HUES64 (cell line): ENCODE measurements at regions not wholly inside any gene's neighbourhood (a gene's known extent, or its start where the extent isn't known, plus 50 kb on each side); places are given as distances from the start of the nearest gene placed in this dataset.
"Not testable (repeated sequence)": the region's sequence is repeated elsewhere in the genome, so short reads cannot be mapped to it uniquely, and the experiment has no call there.

ENCODE experiments used
- H3K27ac ChIP-seq: 2 replicates; pipeline ENCODE4 v1.7.0; 2013; ENCODE audit warnings: low read depth, low read length, inconsistent platforms
- H3K27me3 ChIP-seq: 2 replicates; pipeline ENCODE4 v1.6.1; 2013; ENCODE audit warnings: mild to moderate bottlenecking, low read length; ENCODE audit not compliant: insufficient read depth
- H3K36me3 ChIP-seq: 2 replicates; pipeline ENCODE4 v1.6.1; 2013; ENCODE audit warnings: mild to moderate bottlenecking, low read length; ENCODE audit not compliant: insufficient read depth
- H3K4me1 ChIP-seq: 2 replicates; pipeline ENCODE4 v1.6.1; 2013; ENCODE audit warnings: mild to moderate bottlenecking, low read length, moderate library complexity; ENCODE audit not compliant: insufficient read depth
- H3K4me3 ChIP-seq: 2 replicates; pipeline ENCODE4 v1.5.1; 2013; ENCODE audit warnings: mild to moderate bottlenecking, low read length, moderate library complexity
- H3K9ac ChIP-seq: 2 replicates; pipeline ENCODE4 v1.6.1; 2013; ENCODE audit warnings: mild to moderate bottlenecking, low read depth, low read length
- H3K9me3 ChIP-seq: 2 replicates; pipeline ENCODE4 v1.6.1; 2013; ENCODE audit warnings: low read depth, low read length; ENCODE audit not compliant: insufficient read depth
- WGBS: fragments of 150-250, 120-280 bp; methylation state at CpG from one replicate; pipeline ENCODE4 v1.1.7; 2013; ENCODE audit warnings: missing lambda C conversion rate; 5-methylcytosine and 5-hydroxymethylcytosine counted together

DNA sequence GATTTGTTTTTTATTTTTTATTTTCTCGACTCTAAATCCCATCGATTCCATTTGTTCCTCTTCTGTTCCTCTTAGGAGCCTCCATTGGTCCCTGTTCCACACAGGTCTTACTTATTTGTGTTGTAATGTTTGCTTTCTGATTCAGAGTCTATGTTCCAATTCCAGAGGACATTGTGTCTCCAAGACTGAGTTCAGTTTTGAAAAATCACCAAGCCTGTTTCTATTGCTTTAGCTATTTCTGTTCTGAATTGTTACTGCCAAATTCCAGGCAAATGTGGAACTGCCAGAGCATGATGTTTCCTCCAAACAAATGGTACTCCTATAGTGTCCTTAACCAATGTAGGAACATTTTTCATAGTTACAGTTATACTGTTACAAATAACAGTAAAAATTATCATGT, 270.9 kb upstream of the SPTLC3 start:
- Histone ChIP-seq H3K27me3 (no peaks in the 10 kb centered on the region), H3K4me3 (no peak overlapping the region), H3K9me3 (no peaks in the 10 kb centered on the region; the same call in 1 of the 2 replicates), H3K27ac (no peak overlapping the region), H3K36me3 (no peaks in the 10 kb centered on the region), H3K4me1 (no peaks in the 10 kb centered on the region), H3K9ac (no peak overlapping the region)
- 100% methylated on average over 1 of the region's 2 CpGs for WGBS

DNA sequence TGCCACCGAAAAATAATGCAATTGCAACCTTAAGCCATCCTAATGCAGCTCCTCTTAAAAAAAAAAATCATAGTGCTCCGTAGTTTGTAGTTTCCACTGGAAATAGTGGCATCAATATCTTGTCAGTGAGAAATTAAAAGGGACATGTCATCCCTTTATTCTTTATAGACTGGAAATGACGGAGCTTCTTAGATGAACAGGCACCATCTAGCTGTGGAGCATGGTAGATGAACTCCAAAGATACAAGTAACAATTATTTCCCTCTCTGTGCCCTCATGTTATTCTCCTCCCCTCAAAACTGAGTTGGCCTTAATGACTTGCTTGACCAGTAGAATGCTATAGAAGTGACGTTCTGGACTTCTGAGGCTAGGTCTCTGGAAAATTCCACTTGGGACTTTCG, 268.1 kb upstream of the SPTLC3 start:
- Histone ChIP-seq H3K27me3 (no peaks in the 10 kb centered on the region), H3K27ac (no peak overlapping the region), H3K9ac (no peak overlapping the region), H3K36me3 (no peaks in the 10 kb centered on the region), H3K4me1 (0 out of 2 replicates have a peak, but pooled peaks cover 4% of the 10 kb centered on the region), H3K4me3 (no peak overlapping the region), H3K9me3 (no peaks in the 10 kb centered on the region; the same call in 1 of the 2 replicates)
- 94% methylated on average over 5 of the region's 5 CpGs for WGBS

DNA sequence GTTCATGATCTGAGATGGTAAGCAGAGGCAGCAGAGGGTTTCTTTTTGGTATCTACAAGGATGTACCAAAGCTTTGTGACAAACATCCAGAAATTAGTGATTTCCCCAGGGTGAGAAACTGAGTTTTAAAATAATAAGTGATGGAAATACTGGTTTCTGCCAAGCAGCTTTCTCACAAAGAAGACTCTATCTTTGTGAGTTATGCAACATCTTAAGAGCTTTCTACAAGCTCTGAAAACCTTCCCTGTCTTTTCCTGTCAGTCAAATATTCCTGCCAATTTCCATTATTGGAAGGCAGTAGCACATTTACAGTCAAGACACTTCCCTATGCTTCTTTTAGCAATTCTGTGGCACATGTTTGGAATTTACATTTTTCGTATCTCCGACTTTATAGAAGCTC, 264.7 kb upstream of the SPTLC3 start:
- Histone ChIP-seq H3K9me3 (no peaks in the 10 kb centered on the region), H3K27me3 (no peaks in the 10 kb centered on the region), H3K27ac (no peak overlapping the region), H3K36me3 (no peaks in the 10 kb centered on the region), H3K9ac (no peak overlapping the region), H3K4me3 (no peak overlapping the region), H3K4me1 (peaks cover 14% of the 10 kb centered on the region)
- WGBS = 98% methylated on average over 2 of the region's 2 CpGs

DNA sequence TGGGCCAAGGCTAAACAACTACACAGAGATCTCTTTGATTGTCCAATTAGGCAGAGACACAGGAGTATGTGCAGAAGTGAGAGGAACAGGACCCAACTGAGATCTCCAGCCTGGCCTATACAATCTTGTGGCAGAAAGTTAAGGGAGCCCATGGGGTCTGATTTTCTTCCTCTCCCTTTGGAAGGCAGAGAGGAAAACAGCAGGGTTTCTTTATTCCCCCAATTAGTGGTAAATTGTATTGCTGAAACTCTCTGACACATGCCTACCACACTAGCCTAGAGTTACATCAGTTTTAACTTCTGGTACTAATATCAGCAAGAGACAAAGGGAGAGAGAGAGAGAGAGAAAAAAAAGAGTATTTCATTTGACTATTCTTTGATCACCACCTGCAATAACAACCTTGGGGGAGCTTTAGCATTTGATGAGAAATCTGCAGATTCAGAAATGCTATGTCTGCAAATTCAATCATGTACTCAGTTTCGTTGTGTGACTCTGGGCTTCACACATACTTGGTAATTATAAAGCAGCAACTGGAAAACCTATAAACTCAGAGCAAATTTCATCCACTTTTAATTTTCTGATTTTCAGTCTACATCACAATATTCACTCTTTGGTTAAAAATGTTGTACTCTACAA, 260.3 kb upstream of the SPTLC3 start:
- Histone ChIP-seq H3K9me3 (no peaks in the 10 kb centered on the region), H3K9ac (no peak overlapping the region), H3K36me3 (no peaks in the 10 kb centered on the region), H3K4me1 (peaks cover 41% of the 10 kb centered on the region), H3K4me3 (no peak overlapping the region), H3K27ac (peak overlapping the region; percentile 6; the same call in 1 of the 2 replicates), H3K27me3 (no peaks in the 10 kb centered on the region)
- WGBS = 73% methylated on average over 1 of the region's 1 CpG

DNA sequence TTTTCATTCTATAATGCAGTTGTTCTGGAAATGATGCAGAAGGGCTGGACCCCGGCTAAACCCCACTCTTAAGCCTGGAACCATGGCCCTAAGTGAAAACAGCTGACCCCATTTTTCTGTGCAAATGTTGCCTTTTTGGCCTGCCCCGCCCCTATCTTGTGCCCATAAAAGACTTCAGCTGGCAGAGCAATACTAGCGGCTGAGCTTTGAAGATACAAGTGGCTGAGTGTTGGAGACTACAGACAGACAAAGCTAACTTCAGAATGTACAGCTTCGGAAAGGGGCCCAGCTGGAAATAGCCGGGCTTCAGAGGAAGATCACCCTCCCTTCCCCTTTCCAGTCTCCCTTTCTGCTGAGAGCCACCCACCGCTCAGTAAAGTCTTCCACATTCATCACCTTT, 258.6 kb upstream of the SPTLC3 start:
- Histone ChIP-seq H3K9me3 (no peaks in the 10 kb centered on the region), H3K9ac (no peak overlapping the region), H3K4me1 (peaks cover 38% of the 10 kb centered on the region), H3K36me3 (no peaks in the 10 kb centered on the region), H3K4me3 (no peak overlapping the region), H3K27me3 (no peaks in the 10 kb centered on the region), H3K27ac (no peak overlapping the region)
- 93% methylated on average over 6 of the region's 6 CpGs for WGBS

DNA sequence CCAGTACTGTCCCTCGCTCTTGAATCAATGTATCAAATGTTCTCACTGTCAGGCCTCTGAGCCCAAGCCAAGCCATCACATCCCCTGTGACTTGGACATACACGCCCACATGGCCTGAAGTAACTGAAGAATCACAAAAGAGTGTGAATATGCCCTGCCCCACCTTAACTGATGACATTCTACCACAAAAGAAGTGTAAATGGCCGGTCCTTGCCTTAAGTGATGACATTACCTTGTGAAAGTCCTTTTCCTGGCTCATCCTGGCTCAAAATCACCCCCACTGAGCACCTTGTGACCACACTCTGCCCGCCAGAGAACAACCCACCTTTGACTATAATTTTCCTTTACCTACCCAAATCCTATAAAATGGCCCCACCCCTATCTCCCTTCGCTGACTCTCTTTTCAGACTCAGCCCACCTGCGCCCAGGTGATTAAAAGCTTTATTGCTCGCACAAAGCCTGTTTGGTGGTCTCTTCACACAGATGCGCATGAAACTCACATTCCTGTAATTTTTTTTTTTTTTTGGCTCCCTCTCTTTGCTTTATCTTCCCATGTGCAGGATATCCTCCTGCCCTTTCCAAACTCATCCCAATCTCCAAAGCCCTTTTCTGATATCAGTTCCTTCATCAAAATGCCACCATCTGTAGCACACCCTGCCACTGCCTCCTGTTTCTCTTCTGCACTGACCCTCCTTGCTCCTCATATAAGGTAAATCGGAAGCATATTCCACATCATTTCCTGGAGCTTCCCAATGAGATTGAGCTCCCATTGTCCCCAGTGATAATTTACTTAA, 255.7 kb upstream of the SPTLC3 start:
- not testable (repeated sequence) for H3K27me3 ChIP-seq, H3K36me3 ChIP-seq, H3K9me3 ChIP-seq
- 36% methylated on average over 9 of the region's 9 CpGs for WGBS
- H3K9ac ChIP-seq = peak overlapping the region; percentile 55
- H3K4me1 ChIP-seq = peaks cover 34% of the 10 kb centered on the region
- H3K27ac ChIP-seq = peak overlapping the region; percentile 91
- peak overlapping the region; percentile 53; the same call in 1 of the 2 replicates for H3K4me3 ChIP-seq

DNA sequence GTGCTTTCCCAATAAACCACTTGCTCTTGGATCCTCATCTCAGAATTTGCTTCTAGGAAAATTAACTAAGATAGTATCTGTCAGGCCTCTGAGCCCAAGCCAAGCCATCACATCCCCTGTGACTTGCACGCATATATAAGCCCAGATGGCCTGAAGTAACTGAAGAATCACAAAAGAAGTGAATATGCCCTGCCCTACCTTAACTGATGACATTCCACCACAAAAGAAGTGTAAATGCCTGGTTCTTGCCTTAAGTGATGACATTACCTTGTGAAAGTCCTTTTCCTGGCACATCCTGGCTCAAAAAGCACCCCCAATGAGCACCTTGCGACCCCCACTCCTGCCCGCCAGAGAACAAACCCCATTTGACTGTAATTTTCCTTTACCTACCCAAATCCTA, 255.0 kb upstream of the SPTLC3 start:
- H3K4me1 ChIP-seq = peaks cover 28% of the 10 kb centered on the region
- WGBS = 29% methylated on average over 3 of the region's 3 CpGs
- H3K9ac ChIP-seq = peak overlapping the region; percentile 55
- not testable (repeated sequence) for H3K9me3 ChIP-seq, H3K36me3 ChIP-seq, H3K27me3 ChIP-seq
- peak overlapping the region; percentile 91 for H3K27ac ChIP-seq
- H3K4me3 ChIP-seq = peak overlapping the region; percentile 53

DNA sequence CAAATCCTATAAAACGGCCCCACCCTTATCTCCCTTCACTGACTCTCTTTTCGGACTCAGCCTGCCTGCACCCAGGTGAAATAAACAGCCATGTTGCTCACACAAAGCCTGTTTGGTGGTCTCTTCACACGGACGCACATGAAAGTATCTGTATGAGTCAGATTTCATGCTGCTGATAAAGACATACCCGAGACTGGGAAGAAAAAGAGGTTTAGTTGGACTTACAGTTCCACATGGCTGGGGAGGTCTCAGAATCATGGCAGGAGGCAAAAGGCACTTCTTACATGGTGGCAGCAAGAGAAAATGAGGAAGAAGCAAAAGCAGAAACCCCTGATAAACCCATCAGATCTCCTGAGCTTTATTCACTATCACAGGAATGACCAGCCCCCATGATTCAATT, 249.3 kb upstream of the SPTLC3 start:
- Histone ChIP-seq H3K36me3 (peaks cover 40% of the 10 kb centered on the region), H3K27ac (peak overlapping the region; percentile 61), H3K4me1 (peaks cover 28% of the 10 kb centered on the region), H3K9ac (0 out of 2 replicates have a peak overlapping the region, but pooled peaks have one; percentile 9)
- not testable (repeated sequence) for H3K27me3 ChIP-seq, H3K9me3 ChIP-seq, H3K4me3 ChIP-seq
- WGBS = 31% methylated on average over 3 of the region's 5 CpGs

DNA sequence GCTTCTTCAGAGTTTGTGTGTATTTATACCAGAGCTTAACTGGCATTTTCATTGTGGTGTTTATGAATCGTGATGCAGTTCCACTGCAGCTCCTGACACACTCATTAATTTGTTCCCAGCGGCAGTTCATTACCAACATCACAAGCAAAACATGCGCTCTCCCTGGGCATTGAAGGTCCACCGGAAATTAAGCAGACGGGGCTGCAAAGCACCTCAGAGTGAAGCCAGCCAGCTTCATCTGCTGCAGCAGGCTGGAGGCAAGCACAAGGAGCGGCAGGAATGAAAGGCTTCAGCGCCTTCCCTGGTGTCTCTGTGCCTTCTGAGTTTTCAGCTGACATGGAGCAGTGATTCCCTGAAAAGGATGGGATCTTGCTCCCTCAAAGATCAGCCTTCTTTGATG, 246.0 kb upstream of the SPTLC3 start:
- Histone ChIP-seq H3K4me1 (peaks cover 28% of the 10 kb centered on the region), H3K27me3 (no peaks in the 10 kb centered on the region)
- WGBS = 85% methylated on average over 7 of the region's 7 CpGs

DNA sequence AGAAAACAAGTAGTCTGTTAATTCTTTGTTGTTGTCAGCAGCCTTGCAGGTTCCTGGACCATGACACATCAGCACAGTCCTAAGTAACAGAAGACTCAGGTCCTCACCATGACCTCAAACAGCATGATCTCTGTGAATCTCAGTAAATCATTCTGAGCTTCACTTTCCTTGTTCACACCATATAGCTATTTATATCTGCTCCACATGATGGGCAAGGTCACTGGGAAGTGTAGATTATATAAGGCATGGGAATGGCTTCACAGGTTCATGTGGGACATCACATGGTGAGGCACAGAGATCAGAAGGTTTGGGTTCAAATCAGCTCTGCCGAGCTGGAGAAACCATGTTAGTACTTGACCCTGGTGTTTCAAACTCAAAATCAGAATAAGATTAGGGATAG, 245.4 kb upstream of the SPTLC3 start:
- 93% methylated on average over 1 of the region's 1 CpG for WGBS
- Histone ChIP-seq H3K36me3 (peaks cover 37% of the 10 kb centered on the region), H3K27me3 (no peaks in the 10 kb centered on the region), H3K4me3 (no peak overlapping the region), H3K9ac (no peak overlapping the region), H3K9me3 (no peaks in the 10 kb centered on the region), H3K27ac (no peak overlapping the region), H3K4me1 (peaks cover 28% of the 10 kb centered on the region)

More for the DNA sequence above, 246.0 kb upstream of the SPTLC3 start:
- Histone ChIP-seq H3K9me3 (no peaks in the 10 kb centered on the region), H3K36me3 (peaks cover 37% of the 10 kb centered on the region), H3K27ac (no peak overlapping the region), H3K4me3 (no peak overlapping the region), H3K9ac (no peak overlapping the region)

DNA sequence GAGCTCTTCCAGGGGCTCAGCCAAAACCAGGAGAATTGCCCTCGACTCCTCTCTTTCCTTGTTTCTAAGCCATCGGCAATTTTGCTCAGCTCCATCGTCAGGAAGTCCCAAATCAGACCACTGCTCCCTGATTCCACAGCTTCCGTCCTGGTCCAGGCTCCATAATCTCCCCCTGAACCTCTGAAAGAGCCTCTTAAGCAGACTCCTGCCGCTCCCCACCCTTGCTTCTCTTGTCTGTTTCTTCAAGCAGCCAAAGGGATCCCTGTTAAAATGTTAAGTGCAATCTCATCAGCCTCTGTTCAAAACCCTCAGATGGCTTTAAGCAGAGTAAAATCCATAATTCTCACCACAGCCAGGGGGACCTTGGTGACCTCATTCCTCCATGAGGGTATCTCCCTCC, 244.7 kb upstream of the SPTLC3 start:
- H3K36me3 ChIP-seq = peaks cover 37% of the 10 kb centered on the region
- H3K4me1 ChIP-seq = peaks cover 28% of the 10 kb centered on the region
- H3K9me3 ChIP-seq = no peaks in the 10 kb centered on the region
- H3K27me3 ChIP-seq = no peaks in the 10 kb centered on the region
- 73% methylated on average over 5 of the region's 5 CpGs for WGBS
- no peak overlapping the region for H3K4me3 ChIP-seq
- H3K9ac ChIP-seq = no peak overlapping the region
- H3K27ac ChIP-seq = no peak overlapping the region
